Ovary (tissue), 3 donors: ENCODE measurements at regions not wholly inside any gene's neighbourhood (a gene's known extent, or its start where the extent isn't known, plus 50 kb on each side); places are given as distances from the start of the nearest gene placed in this dataset.

Experiments
- POLR2A ChIP-seq: fragments of 450-650 bp; IDR thresholded peaks from one replicate; pipeline ENCODE4 v1.6.1; 2017; ENCODE audit warnings: antibody characterized with exemption, mild to moderate bottlenecking, moderate library complexity
- TF ChIP-seq, protein P1 (sequence below), 3 donors: fragments of 450-650 bp in 2 of 3; fragments of 200-600 bp in 1 of 3; IDR thresholded peaks; one replicate each; pipeline versions ENCODE4 v1.5.1 to v1.8.0; 2016 to 2022; ENCODE audit warnings: antibody characterized with exemption in 3 of 3, mild to moderate bottlenecking in 1 of 3
- donor health status: DM: no; HTN: no; CAD: no.

DNA sequence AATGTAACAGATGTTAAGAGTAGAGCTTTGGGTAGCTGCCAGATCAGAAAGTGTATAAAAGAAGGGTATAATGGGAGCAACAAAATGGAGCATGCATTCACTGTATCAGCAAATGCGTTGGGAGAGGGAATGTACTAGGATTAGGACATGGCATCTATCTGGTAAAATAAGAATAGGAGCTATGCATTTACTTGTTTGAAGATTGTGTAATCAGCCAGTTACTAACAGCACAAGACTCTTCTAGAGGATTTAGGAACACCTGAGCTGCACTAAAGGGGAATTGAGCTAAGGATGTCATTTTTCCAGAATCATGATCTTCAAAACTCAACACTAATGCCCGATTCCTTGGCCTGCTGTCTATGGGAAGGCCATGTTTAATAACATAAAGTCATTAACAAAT lies 394.2 kb upstream of the TNP1 start:
- TF ChIP-seq, protein P1, sequence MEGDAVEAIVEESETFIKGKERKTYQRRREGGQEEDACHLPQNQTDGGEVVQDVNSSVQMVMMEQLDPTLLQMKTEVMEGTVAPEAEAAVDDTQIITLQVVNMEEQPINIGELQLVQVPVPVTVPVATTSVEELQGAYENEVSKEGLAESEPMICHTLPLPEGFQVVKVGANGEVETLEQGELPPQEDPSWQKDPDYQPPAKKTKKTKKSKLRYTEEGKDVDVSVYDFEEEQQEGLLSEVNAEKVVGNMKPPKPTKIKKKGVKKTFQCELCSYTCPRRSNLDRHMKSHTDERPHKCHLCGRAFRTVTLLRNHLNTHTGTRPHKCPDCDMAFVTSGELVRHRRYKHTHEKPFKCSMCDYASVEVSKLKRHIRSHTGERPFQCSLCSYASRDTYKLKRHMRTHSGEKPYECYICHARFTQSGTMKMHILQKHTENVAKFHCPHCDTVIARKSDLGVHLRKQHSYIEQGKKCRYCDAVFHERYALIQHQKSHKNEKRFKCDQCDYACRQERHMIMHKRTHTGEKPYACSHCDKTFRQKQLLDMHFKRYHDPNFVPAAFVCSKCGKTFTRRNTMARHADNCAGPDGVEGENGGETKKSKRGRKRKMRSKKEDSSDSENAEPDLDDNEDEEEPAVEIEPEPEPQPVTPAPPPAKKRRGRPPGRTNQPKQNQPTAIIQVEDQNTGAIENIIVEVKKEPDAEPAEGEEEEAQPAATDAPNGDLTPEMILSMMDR (IDR thresholded peaks at IDR 0.05): no peak
- no peak for TF ChIP-seq POLR2A
